Chondrocyte (in vitro differentiated cells): ENCODE measurements at regions not wholly inside any gene's neighbourhood (a gene's known extent, or its start where the extent isn't known, plus 50 kb on each side); places are given as distances from the start of the nearest gene placed in this dataset.

Experiments
- DNase-seq: peaks from one replicate; pipeline ENCODE4 v3.0.0; 2021; ENCODE audit warnings: mixed read lengths, low spot score
- H3K27ac Mint-ChIP-seq: one replicate; pipeline ENCODE4 v1.8.0; 2021; ENCODE audit warnings: mild to moderate bottlenecking, moderate library complexity, mixed read lengths; ENCODE audit not compliant: unreplicated experiment
- H3K27me3 Mint-ChIP-seq: 2 replicates; pipeline ENCODE4 v1.8.0; 2021; ENCODE audit warnings: low read depth, mixed read lengths
- H3K36me3 Mint-ChIP-seq: 2 replicates; pipeline ENCODE4 v1.8.0; 2021; ENCODE audit warnings: low read depth, mixed read lengths
- H3K4me1 Mint-ChIP-seq: 2 replicates; pipeline ENCODE4 v1.8.0; 2021; ENCODE audit warnings: low read depth, mild to moderate bottlenecking, mixed read lengths
- H3K4me3 Mint-ChIP-seq: one replicate; pipeline ENCODE4 v1.8.0; 2021; ENCODE audit warnings: mild to moderate bottlenecking, moderate library complexity, mixed read lengths; ENCODE audit not compliant: unreplicated experiment
- H3K9me3 Mint-ChIP-seq: 2 replicates; pipeline ENCODE4 v1.8.0; 2021; ENCODE audit warnings: low read depth, mixed read lengths
- TF ChIP-seq, protein P1 (sequence below): fragments of 200-600 bp; sonication (generic); IDR thresholded peaks from 2 replicates; pipeline ENCODE4 v1.5.0; 2021; ENCODE audit warnings: antibody characterized with exemption, mild to moderate bottlenecking, moderate library complexity

DNA sequence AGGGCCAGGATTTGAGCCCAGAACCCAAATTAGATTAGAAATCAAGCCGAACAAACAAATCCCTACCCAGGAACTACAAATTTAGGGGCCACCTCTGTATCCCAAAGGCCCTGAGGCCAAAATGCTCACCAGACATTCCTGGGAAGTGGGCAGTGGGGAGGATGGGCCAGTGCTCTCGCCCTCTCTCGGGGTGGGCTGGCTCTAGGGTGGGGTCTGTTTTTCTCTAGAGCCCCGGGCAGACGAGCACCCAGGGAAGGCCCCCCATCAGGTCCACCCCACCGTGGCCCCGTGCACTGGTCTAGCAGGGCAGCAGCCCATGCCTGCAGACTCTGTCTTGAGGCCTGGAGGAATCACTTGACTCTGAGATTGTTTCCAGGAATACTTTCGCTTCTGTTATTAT is 252.0 kb downstream of the RRAGC start:
- Mint-ChIP-seq H3K36me3 (peaks cover 2% of the 10 kb centered on the region), H3K4me3 (no peak overlapping the region), H3K9me3 (no peaks in the 10 kb centered on the region), H3K27me3 (peaks cover 4% of the 10 kb centered on the region), H3K4me1 (peaks cover 7% of the 10 kb centered on the region), H3K27ac (no peak overlapping the region)
- TF ChIP-seq, protein P1, sequence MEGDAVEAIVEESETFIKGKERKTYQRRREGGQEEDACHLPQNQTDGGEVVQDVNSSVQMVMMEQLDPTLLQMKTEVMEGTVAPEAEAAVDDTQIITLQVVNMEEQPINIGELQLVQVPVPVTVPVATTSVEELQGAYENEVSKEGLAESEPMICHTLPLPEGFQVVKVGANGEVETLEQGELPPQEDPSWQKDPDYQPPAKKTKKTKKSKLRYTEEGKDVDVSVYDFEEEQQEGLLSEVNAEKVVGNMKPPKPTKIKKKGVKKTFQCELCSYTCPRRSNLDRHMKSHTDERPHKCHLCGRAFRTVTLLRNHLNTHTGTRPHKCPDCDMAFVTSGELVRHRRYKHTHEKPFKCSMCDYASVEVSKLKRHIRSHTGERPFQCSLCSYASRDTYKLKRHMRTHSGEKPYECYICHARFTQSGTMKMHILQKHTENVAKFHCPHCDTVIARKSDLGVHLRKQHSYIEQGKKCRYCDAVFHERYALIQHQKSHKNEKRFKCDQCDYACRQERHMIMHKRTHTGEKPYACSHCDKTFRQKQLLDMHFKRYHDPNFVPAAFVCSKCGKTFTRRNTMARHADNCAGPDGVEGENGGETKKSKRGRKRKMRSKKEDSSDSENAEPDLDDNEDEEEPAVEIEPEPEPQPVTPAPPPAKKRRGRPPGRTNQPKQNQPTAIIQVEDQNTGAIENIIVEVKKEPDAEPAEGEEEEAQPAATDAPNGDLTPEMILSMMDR, result no peak
- no peak for DNase-seq

DNA sequence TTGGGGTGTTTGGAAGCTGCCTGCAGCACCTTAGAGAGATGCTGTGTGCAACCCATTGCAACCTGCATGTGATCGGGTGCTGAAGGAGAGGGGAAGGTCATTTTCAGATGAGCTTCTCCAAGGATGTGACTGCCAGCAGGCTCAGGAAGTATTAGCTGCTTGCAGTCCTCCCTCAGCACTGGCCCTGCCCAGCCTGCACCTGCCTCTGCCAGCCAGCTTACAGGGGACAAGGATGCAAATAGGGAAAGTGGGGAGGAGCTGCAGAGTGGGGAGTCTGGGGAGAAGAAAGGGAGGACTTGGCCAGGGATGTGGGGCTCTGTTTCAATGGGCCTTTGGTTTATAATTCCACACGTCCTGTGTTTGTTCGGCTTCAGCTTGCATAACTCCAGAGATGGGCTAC is 254.5 kb downstream of the RRAGC start:
- Mint-ChIP-seq H3K36me3 (peaks cover 2% of the 10 kb centered on the region), H3K27me3 (peaks cover 2% of the 10 kb centered on the region), H3K9me3 (no peaks in the 10 kb centered on the region), H3K4me1 (peaks cover 7% of the 10 kb centered on the region), H3K27ac (no peak overlapping the region), H3K4me3 (no peak overlapping the region)
- TF ChIP-seq, protein P1, result no peak
- no peak for DNase-seq

DNA sequence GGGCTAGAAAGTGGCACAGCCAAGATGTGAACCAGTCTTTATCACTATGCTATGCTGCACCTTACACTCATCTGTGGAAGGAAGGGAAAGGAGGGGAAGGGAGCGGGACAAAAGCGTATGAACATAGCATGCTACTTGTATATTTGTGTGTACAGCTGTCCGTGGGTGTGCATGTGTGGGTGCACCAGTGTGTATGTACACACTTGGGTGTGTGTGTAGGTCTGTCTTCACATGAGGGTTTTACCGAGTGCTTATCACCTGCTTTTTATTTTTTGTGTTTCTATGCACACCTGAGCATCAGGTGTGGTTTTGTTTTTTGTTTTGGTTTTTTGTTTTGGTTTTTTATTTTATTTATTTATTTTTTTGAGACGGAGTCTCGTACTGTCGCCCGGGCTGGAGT is 255.7 kb downstream of the RRAGC start:
- no peaks in the 10 kb centered on the region for H3K9me3 Mint-ChIP-seq
- no peak for DNase-seq
- H3K27me3 Mint-ChIP-seq, result peaks cover 2% of the 10 kb centered on the region
- peaks cover 7% of the 10 kb centered on the region for H3K4me1 Mint-ChIP-seq
- H3K36me3 Mint-ChIP-seq, result peaks cover 2% of the 10 kb centered on the region
- H3K4me3 Mint-ChIP-seq, result no peak overlapping the region
- no peak overlapping the region for H3K27ac Mint-ChIP-seq
- TF ChIP-seq, protein P1, result no peak

DNA sequence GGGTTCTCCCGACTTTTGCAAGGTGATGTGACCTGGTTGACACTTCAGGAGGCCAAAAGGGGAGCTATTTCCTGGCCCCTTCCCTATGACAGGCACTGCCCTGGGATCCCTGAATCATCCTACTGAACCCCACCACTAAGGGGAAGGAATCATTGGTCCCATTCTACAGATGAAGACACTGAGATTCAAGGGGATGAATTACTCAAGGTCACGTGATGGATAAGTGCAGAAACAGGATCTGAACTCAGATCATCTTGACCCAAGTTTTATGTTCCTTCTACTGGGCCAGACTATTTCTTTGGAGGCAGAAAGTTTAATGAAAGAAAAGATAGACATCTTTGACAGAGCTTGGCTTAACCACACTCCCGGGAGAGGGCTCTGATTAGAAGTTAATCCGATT is 258.7 kb downstream of the RRAGC start:
- Mint-ChIP-seq H3K4me3 (no peak overlapping the region), H3K36me3 (no peaks in the 10 kb centered on the region), H3K27ac (no peak overlapping the region), H3K4me1 (peaks cover 5% of the 10 kb centered on the region), H3K27me3 (no peaks in the 10 kb centered on the region), H3K9me3 (no peaks in the 10 kb centered on the region)
- DNase-seq, result no peak
- TF ChIP-seq, protein P1, result no peak

DNA sequence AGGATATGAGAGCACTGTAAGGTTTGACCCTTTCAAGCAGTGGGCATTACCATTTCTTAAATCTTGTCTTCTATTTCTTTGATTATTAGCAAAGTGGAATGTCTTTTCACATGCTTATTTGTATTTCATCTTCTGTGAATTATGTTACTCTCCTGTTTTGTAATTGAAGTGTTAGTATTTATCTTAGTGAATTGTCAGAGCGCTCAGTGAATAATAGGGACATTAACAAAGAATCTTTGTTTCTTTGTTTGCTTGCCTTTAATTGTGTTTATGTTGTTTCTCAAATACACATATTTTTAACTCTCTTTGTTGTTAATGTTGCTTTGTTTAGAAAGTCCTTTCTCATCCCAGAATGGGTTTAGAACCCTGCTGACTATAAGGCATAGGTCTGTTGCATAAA is 259.3 kb downstream of the RRAGC start:
- DNase-seq, result no peak
- H3K4me3 Mint-ChIP-seq, result no peak overlapping the region
- no peaks in the 10 kb centered on the region for H3K36me3 Mint-ChIP-seq
- peaks cover under 1% of the 10 kb centered on the region for H3K9me3 Mint-ChIP-seq
- no peaks in the 10 kb centered on the region for H3K4me1 Mint-ChIP-seq
- H3K27me3 Mint-ChIP-seq, result peaks cover under 1% of the 10 kb centered on the region
- TF ChIP-seq, protein P1, result no peak
- no peak overlapping the region for H3K27ac Mint-ChIP-seq
